Kidney epithelial cell (primary cell): ENCODE measurements at regions not wholly inside any gene's neighbourhood (a gene's known extent, or its start where the extent isn't known, plus 50 kb on each side); places are given as distances from the start of the nearest gene placed in this dataset.

Experiments
- DNase-seq: peaks from one replicate; pipeline ENCODE4 v3.0.0-alpha.2; 2010; ENCODE audit warnings: low read depth
- H3K27me3 ChIP-seq: 2 replicates; pipeline ENCODE4 v1.6.0; 2011; ENCODE audit warnings: low read length; ENCODE audit not compliant: control insufficient read depth, insufficient read depth
- H3K36me3 ChIP-seq: 2 replicates; pipeline ENCODE4 v1.5.1; 2011; ENCODE audit warnings: low read length; ENCODE audit not compliant: control insufficient read depth, insufficient read depth
- H3K4me3 ChIP-seq: 2 replicates; pipeline ENCODE4 v1.5.1; 2011; ENCODE audit warnings: low read depth, mild to moderate bottlenecking, control low read depth, low read length
- TF ChIP-seq, protein P1 (sequence below): IDR thresholded peaks from 2 replicates; pipeline ENCODE4 v1.5.1; 2011; ENCODE audit warnings: mild to moderate bottlenecking, moderate library complexity, low read length, control low read depth, inconsistent platforms; ENCODE audit not compliant: insufficient read depth, poor library complexity, severe bottlenecking

DNA sequence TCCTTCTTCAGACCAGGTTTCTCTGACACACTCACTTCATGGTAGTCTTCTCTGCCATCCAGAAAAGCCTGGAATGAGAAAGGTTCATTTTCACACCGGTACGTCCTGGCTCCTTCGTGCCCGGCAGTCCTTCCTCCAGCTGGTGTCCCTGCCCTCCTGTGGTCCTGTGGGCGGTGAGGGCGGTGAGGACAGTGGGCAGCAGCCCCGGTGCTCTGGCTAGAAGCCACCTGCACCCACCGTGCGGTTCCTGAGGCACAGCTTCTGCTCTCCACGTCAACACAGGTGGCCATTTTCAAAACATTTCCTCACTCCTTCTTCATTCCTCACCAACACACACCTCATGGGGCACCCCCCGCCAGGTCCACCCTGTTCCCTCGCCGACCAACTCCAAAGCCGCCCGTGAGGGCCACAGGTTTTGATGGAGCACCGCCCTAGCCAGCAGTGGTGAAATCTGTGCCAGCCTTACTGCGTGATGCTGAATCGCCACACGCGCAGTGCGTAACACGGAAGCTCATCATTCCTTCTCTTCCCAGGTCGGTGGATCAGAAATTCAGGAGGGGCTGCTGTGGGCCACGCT is 251.4 kb upstream of the RNF32 start:
- Histone ChIP-seq H3K4me3 (no peak overlapping the region), H3K27me3 (no peaks in the 10 kb centered on the region), H3K36me3 (no peaks in the 10 kb centered on the region)
- TF ChIP-seq, protein P1, sequence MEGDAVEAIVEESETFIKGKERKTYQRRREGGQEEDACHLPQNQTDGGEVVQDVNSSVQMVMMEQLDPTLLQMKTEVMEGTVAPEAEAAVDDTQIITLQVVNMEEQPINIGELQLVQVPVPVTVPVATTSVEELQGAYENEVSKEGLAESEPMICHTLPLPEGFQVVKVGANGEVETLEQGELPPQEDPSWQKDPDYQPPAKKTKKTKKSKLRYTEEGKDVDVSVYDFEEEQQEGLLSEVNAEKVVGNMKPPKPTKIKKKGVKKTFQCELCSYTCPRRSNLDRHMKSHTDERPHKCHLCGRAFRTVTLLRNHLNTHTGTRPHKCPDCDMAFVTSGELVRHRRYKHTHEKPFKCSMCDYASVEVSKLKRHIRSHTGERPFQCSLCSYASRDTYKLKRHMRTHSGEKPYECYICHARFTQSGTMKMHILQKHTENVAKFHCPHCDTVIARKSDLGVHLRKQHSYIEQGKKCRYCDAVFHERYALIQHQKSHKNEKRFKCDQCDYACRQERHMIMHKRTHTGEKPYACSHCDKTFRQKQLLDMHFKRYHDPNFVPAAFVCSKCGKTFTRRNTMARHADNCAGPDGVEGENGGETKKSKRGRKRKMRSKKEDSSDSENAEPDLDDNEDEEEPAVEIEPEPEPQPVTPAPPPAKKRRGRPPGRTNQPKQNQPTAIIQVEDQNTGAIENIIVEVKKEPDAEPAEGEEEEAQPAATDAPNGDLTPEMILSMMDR = no peak
- DNase-seq = no peak

DNA sequence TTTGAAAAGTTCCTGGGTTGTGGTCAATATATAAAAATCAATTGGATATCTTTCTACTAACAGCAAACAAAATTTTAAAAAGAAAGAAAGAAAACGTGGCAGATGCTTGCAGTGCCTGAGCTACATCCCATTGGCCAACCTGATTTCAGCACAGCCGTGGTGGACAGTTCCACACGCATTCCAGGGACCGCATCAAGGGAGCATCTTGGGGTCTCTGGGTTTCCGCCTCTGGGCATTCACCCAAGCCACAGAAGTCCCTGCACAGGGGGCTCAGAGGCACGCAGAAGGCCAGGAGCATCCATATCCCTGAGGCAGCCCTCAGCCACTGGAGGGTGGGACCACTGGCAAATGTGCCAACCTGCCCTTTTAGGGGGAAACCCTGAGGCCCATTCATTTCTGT is 254.5 kb upstream of the RNF32 start:
- TF ChIP-seq, protein P1 = no peak
- no peaks in the 10 kb centered on the region for H3K27me3 ChIP-seq
- no peaks in the 10 kb centered on the region for H3K36me3 ChIP-seq
- DNase-seq = no peak
- H3K4me3 ChIP-seq = no peak overlapping the region

DNA sequence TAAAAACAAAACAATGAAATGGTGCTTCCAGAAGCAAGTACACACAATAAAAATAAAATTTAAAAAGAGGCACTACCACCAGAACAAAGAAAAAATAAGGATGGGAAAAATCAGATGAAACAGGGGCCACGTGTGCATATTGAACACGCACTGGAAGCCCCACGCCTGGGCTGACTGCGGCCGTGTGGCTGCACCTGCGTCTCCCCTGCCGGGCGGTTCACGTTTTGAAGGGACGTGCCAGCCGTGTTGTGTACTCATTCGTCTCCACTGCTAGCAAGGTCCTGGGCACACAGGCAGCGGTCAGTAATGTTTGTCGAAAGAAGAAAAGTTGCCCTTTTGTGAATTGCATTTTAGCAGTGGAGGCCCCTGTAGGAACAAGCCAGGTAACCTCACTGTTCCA is 255.9 kb upstream of the RNF32 start:
- TF ChIP-seq, protein P1 = no peak
- no peak for DNase-seq
- H3K4me3 ChIP-seq = no peak overlapping the region
- no peaks in the 10 kb centered on the region for H3K36me3 ChIP-seq
- no peaks in the 10 kb centered on the region for H3K27me3 ChIP-seq

DNA sequence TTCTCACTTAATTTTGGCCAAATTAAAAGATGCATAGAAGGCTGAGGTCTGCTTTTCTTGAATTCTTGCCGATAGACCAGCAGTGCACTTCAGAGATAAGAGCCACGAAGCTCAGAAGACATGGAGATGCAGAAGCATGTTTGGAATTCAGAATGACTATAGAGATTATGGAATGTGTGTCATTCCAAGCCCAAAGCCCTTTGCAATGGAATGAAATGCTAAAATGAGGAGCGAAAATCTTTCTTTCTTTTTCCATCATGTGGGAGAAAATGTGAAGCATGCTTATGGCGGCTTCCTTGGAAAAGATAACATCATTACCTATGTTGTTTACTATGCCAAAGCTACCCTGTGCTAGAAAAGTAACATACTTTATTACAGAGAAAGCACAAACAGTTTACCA is 257.0 kb upstream of the RNF32 start:
- no peaks in the 10 kb centered on the region for H3K27me3 ChIP-seq
- no peak for DNase-seq
- no peak overlapping the region for H3K4me3 ChIP-seq
- TF ChIP-seq, protein P1 = no peak
- no peaks in the 10 kb centered on the region for H3K36me3 ChIP-seq

DNA sequence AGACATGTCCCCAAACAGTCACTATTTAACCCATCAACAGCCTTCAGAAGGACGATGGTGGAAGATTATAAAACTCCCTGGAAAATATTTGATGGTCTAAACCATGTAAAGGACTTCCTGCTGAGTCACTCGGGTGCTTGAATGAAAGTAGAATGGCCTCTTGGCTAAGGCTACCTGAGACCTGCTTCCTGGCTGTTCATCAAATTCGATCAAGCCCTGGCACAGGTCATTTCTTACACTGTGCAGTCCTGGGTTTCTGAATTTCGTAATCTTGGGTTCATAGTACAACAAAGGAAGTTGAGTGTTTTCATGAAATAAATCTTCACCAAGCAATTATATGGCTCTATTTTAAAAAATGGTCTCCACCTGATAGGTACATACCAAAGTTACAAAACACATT is 260.3 kb upstream of the RNF32 start:
- TF ChIP-seq, protein P1 = no peak
- Histone ChIP-seq H3K36me3 (no peaks in the 10 kb centered on the region), H3K27me3 (no peaks in the 10 kb centered on the region), H3K4me3 (no peak overlapping the region)
- DNase-seq = no peak

DNA sequence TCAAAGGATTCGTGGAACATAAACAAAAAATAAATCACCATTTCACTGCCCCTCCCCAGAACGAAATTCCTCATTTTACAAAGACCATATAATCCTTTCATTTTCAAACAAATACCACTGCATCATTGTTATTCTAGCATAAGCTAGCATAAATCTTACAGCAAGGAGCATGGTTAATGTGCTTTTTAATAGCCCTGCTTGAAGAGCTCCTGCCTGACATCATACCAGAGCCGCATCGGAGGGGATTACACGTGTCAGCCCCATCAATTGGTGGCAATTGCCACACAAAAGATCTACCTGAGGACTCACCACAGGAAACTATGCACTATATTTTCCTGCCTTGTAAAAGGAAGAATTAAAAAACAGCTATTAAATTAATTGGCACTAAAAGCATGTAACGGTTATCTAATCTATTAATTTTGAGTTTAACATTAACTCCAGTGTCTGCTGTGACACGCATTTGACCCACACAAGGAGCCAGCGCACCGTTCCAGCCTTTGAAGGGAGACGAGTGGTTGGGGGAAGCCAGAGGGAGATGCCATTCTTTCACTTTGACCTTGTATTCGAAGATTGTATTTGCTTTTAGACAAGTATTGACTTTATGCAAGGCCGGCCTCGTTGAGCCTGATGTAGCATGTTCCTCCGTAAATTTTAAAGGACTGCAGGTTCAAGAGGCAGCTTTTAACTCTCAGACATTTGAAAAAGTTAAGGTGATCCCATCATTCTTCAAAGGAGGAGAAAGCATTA is 261.1 kb upstream of the RNF32 start:
- no peak for DNase-seq
- no peaks in the 10 kb centered on the region for H3K27me3 ChIP-seq
- TF ChIP-seq, protein P1 = no peak
- no peaks in the 10 kb centered on the region for H3K36me3 ChIP-seq
- no peak overlapping the region for H3K4me3 ChIP-seq
